T-cell (primary cell): ENCODE measurements at regions not wholly inside any gene's neighbourhood (a gene's known extent, or its start where the extent isn't known, plus 50 kb on each side); places are given as distances from the start of the nearest gene placed in this dataset.

Source experiments
- ATAC-seq, 4 experiments: fragments of 200-7000 bp in 3 of 4; fragments of 150-1000 bp in 1 of 4; cut with Tn5 transposase; replicated peaks in 1 of 4; 1 replicate in 3 of 4; 2 replicates in 1 of 4; pipeline ENCODE4 v1.10.0; 2021; ENCODE audit warnings: moderate library complexity in 3 of 4, mild to moderate bottlenecking in 2 of 4, moderate number of reproducible peaks in 1 of 4
- CTCF ChIA-PET, 2 donors: fragments of 300-600 bp; sonication (Branson Sonifier 250); formaldehyde crosslinking; loops; one replicate each; lab custom pipeline; 2022; ENCODE audit warnings: antibody characterized with exemption in 2 of 2; lab: Charles Lee
- POLR2A ChIA-PET, 2 donors: fragments of 300-600 bp; sonication (Branson Sonifier 250); formaldehyde crosslinking; loops; one replicate each; lab custom pipeline; 2022; ENCODE audit warnings: antibody characterized with exemption in 2 of 2; lab: Charles Lee
- DNase-seq, 35 experiments: peaks; one replicate each; pipeline versions ENCODE4 v3.0.0 to v3.0.0-alpha.2; 2013 to 2023
- H3K27ac ChIP-seq: one replicate; pipeline ENCODE4 v1.5.1; 2013; ENCODE audit warnings: low read length
- H3K27me3 ChIP-seq, 2 experiments: replicated peaks in 1 of 2; 1 replicate in 1 of 2; 2 replicates in 1 of 2; pipeline versions ENCODE4 v1.6.1 to v1.7.0; 2013; ENCODE audit warnings: low read length in 1 of 2, mixed read lengths in 1 of 2; ENCODE audit not compliant: control insufficient read depth in 2 of 2, insufficient read depth in 2 of 2; ENCODE audit errors: extremely low read depth in 1 of 2
- H3K36me3 ChIP-seq, 2 donors: 1 replicate in 1 of 2; 2 replicates in 1 of 2; pipeline versions ENCODE4 v1.6.1 to v1.7.0; 2013; ENCODE audit warnings: low read length in 1 of 2; ENCODE audit not compliant: control insufficient read depth in 2 of 2, insufficient read depth in 1 of 2; ENCODE audit errors: extremely low read depth in 1 of 2
- H3K4me1 ChIP-seq, 2 experiments: 1 replicate in 1 of 2; 2 replicates in 1 of 2; pipeline versions ENCODE4 v1.6.1 to v1.7.0; 2013; ENCODE audit warnings: low read length in 2 of 2, mixed read lengths in 1 of 2; ENCODE audit not compliant: insufficient read depth in 2 of 2, control insufficient read depth in 1 of 2; ENCODE audit errors: extremely low read depth in 1 of 2
- H3K4me3 ChIP-seq, 2 donors: 1 replicate in 1 of 2; 2 replicates in 1 of 2; pipeline versions ENCODE4 v1.5.1 to v1.7.0; 2013; ENCODE audit warnings: mild to moderate bottlenecking in 2 of 2, low read length in 1 of 2, moderate library complexity in 1 of 2; ENCODE audit not compliant: control insufficient read depth in 1 of 2; ENCODE audit errors: extremely low read depth in 1 of 2
- H3K9me3 ChIP-seq: 2 replicates; pipeline ENCODE4 v1.7.0; 2013
- H3K27ac Mint-ChIP-seq, 2 donors: one replicate each; pipeline ENCODE4 v1.8.0; 2020 to 2021; ENCODE audit warnings: mild to moderate bottlenecking in 2 of 2, mixed read lengths in 2 of 2
- H3K27me3 Mint-ChIP-seq, 2 donors: one replicate each; pipeline ENCODE4 v1.8.0; 2021 to 2022; ENCODE audit warnings: mixed read lengths in 2 of 2
- H3K36me3 Mint-ChIP-seq: one replicate; pipeline ENCODE4 v1.8.0; 2021; ENCODE audit warnings: mixed read lengths
- H3K4me1 Mint-ChIP-seq, 3 donors: one replicate each; pipeline ENCODE4 v1.8.0; 2020 to 2022; ENCODE audit warnings: mixed read lengths in 3 of 3, mild to moderate bottlenecking in 1 of 3
- H3K4me3 Mint-ChIP-seq, 3 donors: one replicate each; pipeline ENCODE4 v1.8.0; 2020 to 2022; ENCODE audit warnings: mild to moderate bottlenecking in 3 of 3, mixed read lengths in 3 of 3, moderate library complexity in 3 of 3
- H3K9me3 Mint-ChIP-seq, 3 donors: one replicate each; pipeline ENCODE4 v1.8.0; 2020 to 2022; ENCODE audit warnings: mixed read lengths in 3 of 3
- WGBS: methylation state at CpG from one replicate; pipeline ENCODE4 v1.1.5; 2013; ENCODE audit warnings: missing lambda C conversion rate; ENCODE audit not compliant: insufficient coverage; 5-methylcytosine and 5-hydroxymethylcytosine counted together

DNA sequence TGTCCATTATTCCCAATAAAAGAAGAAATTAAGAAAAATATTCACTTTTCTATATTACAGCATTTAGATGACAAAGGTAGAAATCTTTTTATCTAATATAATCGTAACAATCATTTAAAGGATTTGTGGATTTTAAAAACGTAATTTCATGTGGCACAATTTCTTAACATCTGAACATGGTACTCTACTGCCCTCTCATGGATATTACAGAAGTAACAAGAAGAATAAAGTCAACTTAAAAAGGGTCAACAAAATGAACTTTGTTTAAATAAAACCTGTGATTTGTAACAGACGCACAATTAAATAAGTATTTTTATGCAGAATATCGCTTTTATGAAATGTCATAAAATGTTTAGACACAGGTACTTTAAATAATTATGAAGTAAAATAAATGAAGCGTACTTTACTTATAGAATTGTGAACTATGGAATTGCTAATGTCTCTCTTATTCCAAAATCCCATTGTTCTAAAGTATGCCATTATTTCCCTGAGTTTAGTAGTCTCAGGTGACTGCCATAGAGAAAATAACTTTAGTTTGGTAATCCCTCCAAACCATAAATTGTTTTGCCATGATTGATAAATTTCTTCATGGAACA, 366.8 kb upstream of the ZNF385D start:
- ChIA-PET POLR2A (no interaction called here), CTCF (no interaction called here)
- peaks cover 0 to 4% (median under 1%) of the 10 kb centered on the region in 3 donors for H3K9me3 Mint-ChIP-seq

DNA sequence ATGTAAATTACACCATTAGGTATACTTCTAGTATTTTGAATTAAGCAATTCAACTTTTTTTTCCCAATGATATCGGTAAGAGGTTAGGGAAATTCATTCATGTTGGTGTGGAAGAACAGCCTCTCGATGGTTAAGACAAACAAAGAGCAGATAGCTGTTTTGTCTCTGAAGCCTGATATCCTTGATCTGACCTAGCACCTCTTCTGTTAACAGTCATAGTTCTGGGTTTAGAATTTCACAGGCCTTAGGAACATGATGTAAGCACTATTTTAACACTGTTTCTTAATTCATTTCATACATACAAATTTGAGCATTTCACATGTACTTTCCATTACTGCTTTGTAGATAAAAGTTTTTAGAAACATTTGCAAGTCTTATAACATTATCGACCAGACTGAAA, 367.5 kb upstream of the ZNF385D start:
- ChIA-PET CTCF (no interaction called here), POLR2A (no interaction called here)
- no peak overlapping the region for H3K27ac Mint-ChIP-seq
- H3K9me3 ChIP-seq: no peaks in the 10 kb centered on the region
- no peaks in the 10 kb centered on the region for H3K27me3 Mint-ChIP-seq
- H3K4me1 ChIP-seq: no peaks in the 10 kb centered on the region
- H3K36me3 ChIP-seq: no peaks in the 10 kb centered on the region
- no peaks in the 10 kb centered on the region for H3K36me3 Mint-ChIP-seq
- WGBS: 40% methylated on average over 1 of the region's 3 CpGs
- peaks cover 0 to 2% of the 10 kb centered on the region in 2 experiments for H3K27me3 ChIP-seq
- ATAC-seq: no peak
- no peak for DNase-seq
- H3K4me3 ChIP-seq: no peak overlapping the region
- H3K9me3 Mint-ChIP-seq: peaks cover 0 to 6% (median 2%) of the 10 kb centered on the region in 3 donors
- H3K27ac ChIP-seq: no peak overlapping the region
- no peak overlapping the region for H3K4me3 Mint-ChIP-seq
- no peaks in the 10 kb centered on the region for H3K4me1 Mint-ChIP-seq

More for the DNA sequence above, 366.8 kb upstream of the ZNF385D start:
- Histone ChIP-seq H3K4me3 (no peak overlapping the region), H3K9me3 (no peaks in the 10 kb centered on the region), H3K27me3 (peaks cover 0 to 2% of the 10 kb centered on the region in 2 experiments), H3K27ac (no peak overlapping the region), H3K4me1 (no peaks in the 10 kb centered on the region), H3K36me3 (no peaks in the 10 kb centered on the region)
- no peak overlapping the region for H3K4me3 Mint-ChIP-seq
- no peaks in the 10 kb centered on the region for H3K4me1 Mint-ChIP-seq
- no peaks in the 10 kb centered on the region for H3K36me3 Mint-ChIP-seq
- no CpG with 5 or more reads among the region's 5 CpGs for WGBS
- DNase-seq: peak in 1 of 35 experiments; percentile 4
- H3K27me3 Mint-ChIP-seq: no peaks in the 10 kb centered on the region
- no peak for ATAC-seq
- H3K27ac Mint-ChIP-seq: no peak overlapping the region

DNA sequence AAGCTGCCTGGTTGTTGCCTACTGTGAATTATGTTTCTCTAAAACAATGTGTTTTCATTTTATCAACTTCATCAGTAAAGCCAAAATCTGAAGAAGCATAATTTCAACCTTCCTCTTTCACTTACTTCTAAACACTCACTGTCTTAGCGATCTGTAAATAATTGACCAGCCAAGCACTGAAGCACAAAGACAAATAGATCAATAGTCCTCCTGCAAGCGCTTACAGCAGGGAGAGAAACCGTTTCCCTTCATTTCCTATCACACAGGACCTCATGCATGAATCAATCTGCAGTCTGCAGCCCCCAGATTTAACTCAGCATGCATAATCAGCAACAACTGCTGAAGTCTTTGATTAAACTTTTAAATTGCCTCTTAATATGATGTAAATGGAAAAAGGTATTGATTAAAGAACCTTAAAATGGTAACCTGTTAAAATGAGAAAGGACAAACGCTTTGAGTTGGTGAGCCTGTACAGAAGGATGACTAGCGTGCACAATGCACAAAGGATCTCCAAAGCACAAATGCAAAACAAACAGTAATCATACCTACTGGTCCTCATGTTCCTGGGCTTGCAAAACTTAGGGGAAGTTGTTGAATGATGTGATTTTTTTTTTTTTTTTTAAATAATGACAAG, 370.2 kb upstream of the ZNF385D start:
- ChIA-PET POLR2A (no interaction called here), CTCF (no interaction called here)
- Mint-ChIP-seq H3K27me3 (no peaks in the 10 kb centered on the region), H3K36me3 (no peaks in the 10 kb centered on the region), H3K4me3 (no peak overlapping the region), H3K27ac (no peak overlapping the region), H3K9me3 (peaks cover 0 to 9% (median 2%) of the 10 kb centered on the region in 3 donors), H3K4me1 (no peaks in the 10 kb centered on the region)
- ATAC-seq: no peak
- H3K27me3 ChIP-seq: peaks cover 0 to 2% of the 10 kb centered on the region in 2 experiments
- H3K4me1 ChIP-seq: no peaks in the 10 kb centered on the region
- H3K4me3 ChIP-seq: no peak overlapping the region
- no peaks in the 10 kb centered on the region for H3K9me3 ChIP-seq
- DNase-seq: no peak
- H3K36me3 ChIP-seq: no peaks in the 10 kb centered on the region
- H3K27ac ChIP-seq: no peak overlapping the region
- WGBS: 46% methylated on average over 3 of the region's 5 CpGs

DNA sequence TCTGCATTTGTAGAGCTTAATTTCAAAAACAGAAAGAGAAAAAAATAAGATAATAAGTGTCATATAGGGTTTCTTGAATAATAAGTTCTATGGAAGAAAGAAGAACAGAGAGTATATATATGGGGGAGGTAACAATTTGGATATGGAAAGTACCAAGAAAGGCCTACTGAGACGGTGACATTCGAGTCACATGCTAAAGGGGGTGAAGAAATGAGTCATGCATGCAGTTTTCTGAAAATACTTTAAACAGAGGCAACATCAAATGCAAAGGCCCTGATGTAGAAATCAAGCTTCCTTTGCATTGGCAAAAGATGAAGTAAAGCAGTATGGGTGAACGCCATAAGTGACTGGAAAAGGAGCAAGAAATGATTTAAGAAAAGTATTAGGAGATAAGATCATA, 371.6 kb upstream of the ZNF385D start:
- Mint-ChIP-seq H3K4me1 (no peaks in the 10 kb centered on the region), H3K36me3 (no peaks in the 10 kb centered on the region)
- 20% methylated on average over 1 of the region's 3 CpGs for WGBS

DNA sequence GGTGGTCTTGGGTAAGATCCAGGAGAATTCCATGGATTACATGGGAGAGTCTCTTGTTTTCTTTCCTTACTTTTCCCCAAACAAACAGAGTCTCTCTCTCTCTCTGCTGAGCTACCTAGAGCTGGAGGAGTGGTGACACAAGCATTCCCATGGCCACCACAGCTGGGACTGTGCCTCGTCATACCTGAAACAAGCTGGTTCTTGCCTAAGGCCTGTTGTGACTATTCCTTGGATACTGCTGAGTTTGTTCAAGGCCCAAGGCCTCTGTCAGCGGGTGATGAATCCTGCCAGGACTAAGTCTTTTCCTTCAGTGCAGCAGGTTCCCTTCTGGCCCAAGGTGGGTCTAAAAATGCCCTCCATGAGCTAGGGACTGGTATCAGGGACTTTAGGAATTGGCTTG, 378.1 kb upstream of the ZNF385D start:
- H3K4me1 Mint-ChIP-seq: no peaks in the 10 kb centered on the region
- H3K9me3 ChIP-seq: no peaks in the 10 kb centered on the region
- H3K36me3 ChIP-seq: no peaks in the 10 kb centered on the region
- no peak for ATAC-seq
- H3K36me3 Mint-ChIP-seq: no peaks in the 10 kb centered on the region
- no peak overlapping the region for H3K27ac ChIP-seq
- DNase-seq: no peak
- WGBS: 71% methylated on average over 2 of the region's 2 CpGs
- no peak overlapping the region for H3K4me3 ChIP-seq
- no peak overlapping the region for H3K27ac Mint-ChIP-seq
- no peaks in the 10 kb centered on the region for H3K4me1 ChIP-seq
- ChIA-PET POLR2A (no interaction called here), CTCF (no interaction called here)
- no peak overlapping the region for H3K4me3 Mint-ChIP-seq
- H3K9me3 Mint-ChIP-seq: peaks cover under 1 to 3% (median 1%) of the 10 kb centered on the region in 3 donors
- no peaks in the 10 kb centered on the region for H3K27me3 Mint-ChIP-seq
- H3K27me3 ChIP-seq: no peaks in the 10 kb centered on the region

More for the DNA sequence above, 371.6 kb upstream of the ZNF385D start:
- ATAC-seq (no peak), DNase-seq (no peak)
- no peak overlapping the region for H3K4me3 Mint-ChIP-seq
- H3K9me3 Mint-ChIP-seq: peaks cover 0 to 9% (median 2%) of the 10 kb centered on the region in 3 donors
- Histone ChIP-seq H3K36me3 (no peaks in the 10 kb centered on the region), H3K27ac (no peak overlapping the region), H3K4me1 (no peaks in the 10 kb centered on the region), H3K9me3 (no peaks in the 10 kb centered on the region), H3K27me3 (peaks cover 0 to 2% of the 10 kb centered on the region in 2 experiments), H3K4me3 (no peak overlapping the region)
- ChIA-PET POLR2A (no interaction called here), CTCF (no interaction called here)
- no peak overlapping the region for H3K27ac Mint-ChIP-seq
- H3K27me3 Mint-ChIP-seq: no peaks in the 10 kb centered on the region

DNA sequence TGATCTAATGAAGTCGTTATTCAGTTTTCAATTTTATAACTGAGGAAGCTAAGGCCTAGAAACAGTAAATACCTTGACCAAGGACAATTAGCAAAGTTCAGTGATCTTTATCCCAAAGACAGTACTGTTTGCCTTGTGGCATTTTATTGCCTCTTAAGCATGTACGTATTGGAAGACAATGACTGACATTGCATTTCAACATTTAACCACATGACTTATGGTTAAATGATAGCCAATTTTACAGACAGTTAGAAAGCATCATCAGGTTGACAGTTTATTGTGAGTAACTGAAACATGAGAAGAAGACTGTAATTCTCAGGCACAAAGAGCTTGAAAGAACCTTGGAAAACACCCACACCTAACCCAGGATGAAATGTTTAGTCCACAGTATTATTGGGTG, 390.8 kb upstream of the ZNF385D start:
- H3K9me3 ChIP-seq: no peaks in the 10 kb centered on the region
- H3K4me1 ChIP-seq: no peaks in the 10 kb centered on the region
- H3K9me3 Mint-ChIP-seq: peaks cover 0 to 7% (median 0%) of the 10 kb centered on the region in 3 donors
- ATAC-seq: no peak
- no CpG with 5 or more reads among the region's 2 CpGs for WGBS
- H3K4me3 Mint-ChIP-seq: no peak overlapping the region
- DNase-seq: no peak
- H3K27ac Mint-ChIP-seq: no peak overlapping the region
- no peaks in the 10 kb centered on the region for H3K27me3 ChIP-seq
- POLR2A ChIA-PET: no interaction called here
- H3K4me1 Mint-ChIP-seq: no peaks in the 10 kb centered on the region
- H3K4me3 ChIP-seq: no peak overlapping the region
- no peak overlapping the region for H3K27ac ChIP-seq
- CTCF ChIA-PET: no interaction called here
- no peaks in the 10 kb centered on the region for H3K27me3 Mint-ChIP-seq
- H3K36me3 Mint-ChIP-seq: no peaks in the 10 kb centered on the region
- no peaks in the 10 kb centered on the region for H3K36me3 ChIP-seq
